GM13976 (cell line): ENCODE measurements at regions not wholly inside any gene's neighbourhood (a gene's known extent, or its start where the extent isn't known, plus 50 kb on each side); places are given as distances from the start of the nearest gene placed in this dataset.

Experiments used
- DNase-seq: peaks from one replicate; pipeline ENCODE4 v3.0.0; 2012; ENCODE audit warnings: low spot score
- CTCF ChIP-seq: IDR thresholded peaks from 2 replicates; pipeline ENCODE4 v1.5.1; 2012; ENCODE audit warnings: borderline replicate concordance, mild to moderate bottlenecking; ENCODE audit not compliant: insufficient read depth; ENCODE audit errors: extremely low read depth, missing control alignments, control extremely low read depth
- in situ Hi-C: fragments of 300-500 bp; cut with MboI; formaldehyde crosslinking; loops from one replicate; pipeline ENCODE4 v1.12.0; 2022; ENCODE audit warnings: low sequenced_read_pairs, mixed read lengths, inconsistent platforms; ENCODE audit not compliant: unreplicated experiment

- DNase-seq = no peak
- no peak for TF ChIP-seq CTCF
- in situ Hi-C loops = no loop called here
These were observed 197.4 kb downstream of the HAUS1 start for GRCh38 chr18:46301571-46301970.

GRCh38 chr18:46302528-46303485 is 198.6 kb downstream of the HAUS1 start:
- no peak for DNase-seq
- in situ Hi-C loops = no loop called here
- TF ChIP-seq CTCF = no peak

GRCh38 chr18:46310258-46310657 is 206.1 kb downstream of the HAUS1 start:
- no peak for DNase-seq
- in situ Hi-C loops = no loop called here
- no peak for TF ChIP-seq CTCF

- DNase-seq = no peak
- no peak for TF ChIP-seq CTCF
- in situ Hi-C loops = no loop called here
These were observed 206.6 kb downstream of the HAUS1 start for GRCh38 chr18:46310675-46311345.

- no peak for DNase-seq
- in situ Hi-C loops = no loop called here
- no peak for TF ChIP-seq CTCF
These were observed 207.3 kb downstream of the HAUS1 start for GRCh38 chr18:46311491-46311890.

GRCh38 chr18:46312221-46312620 is 208.0 kb downstream of the HAUS1 start:
- no peak for DNase-seq
- no peak for TF ChIP-seq CTCF
- in situ Hi-C loops = no loop called here
